Ovary (tissue), 7 donors: ENCODE measurements at regions not wholly inside any gene's neighbourhood (a gene's known extent, or its start where the extent isn't known, plus 50 kb on each side); places are given as distances from the start of the nearest gene placed in this dataset.

Source experiments
- DNase-seq, 5 donors: peaks; one replicate each; pipeline ENCODE4 v3.0.0-alpha.2; 2019 to 2020
- H3K27ac ChIP-seq, 2 donors: fragments of 200-600 bp; one replicate each; pipeline versions ENCODE4 v1.5.1 to v1.8.0; 2019 to 2022
- H3K27me3 ChIP-seq: fragments of 200-600 bp; one replicate; pipeline ENCODE4 v1.8.0; 2022
- H3K36me3 ChIP-seq: fragments of 200-600 bp; sonication (generic); one replicate; pipeline ENCODE4 v1.5.1; 2019
- H3K4me1 ChIP-seq: one replicate; pipeline ENCODE4 v1.8.1; 2013; ENCODE audit warnings: mild to moderate bottlenecking, moderate library complexity; ENCODE audit not compliant: insufficient read depth
- H3K4me3 ChIP-seq: fragments of 200-600 bp; sonication (generic); one replicate; pipeline ENCODE4 v1.5.1; 2017
- H3K9me3 ChIP-seq, 2 donors: fragments of 200-600 bp in 1 of 2; sonication (generic) in 1 of 2; one replicate each; pipeline versions ENCODE4 v1.5.1 to v1.8.1; 2013 to 2019; ENCODE audit warnings: mild to moderate bottlenecking in 1 of 2, moderate library complexity in 1 of 2
- CTCF ChIP-seq, 3 donors: fragments of 450-650 bp in 2 of 3; fragments of 200-600 bp in 1 of 3; IDR thresholded peaks; one replicate each; pipeline versions ENCODE4 v1.5.1 to v1.8.0; 2016 to 2022; ENCODE audit warnings: antibody characterized with exemption in 3 of 3, mild to moderate bottlenecking in 1 of 3
- EP300 ChIP-seq: sonication (generic); formaldehyde crosslinking; IDR thresholded peaks from one replicate; pipeline ENCODE4 v1.6.1; 2017; ENCODE audit warnings: antibody characterized with exemption
- POLR2A ChIP-seq: fragments of 450-650 bp; IDR thresholded peaks from one replicate; pipeline ENCODE4 v1.6.1; 2017; ENCODE audit warnings: antibody characterized with exemption, mild to moderate bottlenecking, moderate library complexity
- WGBS, 3 donors: extraction: QIAGEN DNeasy Blood & Tissue Kit in 1 of 3; methylation state at CpG; one replicate each; pipeline versions ENCODE4 v1.1.5 to v1.1.7; 2013 to 2017; 5-methylcytosine and 5-hydroxymethylcytosine counted together
- intact Hi-C, 4 donors: fragments of 100-400 bp; cut with DNase I; formaldehyde crosslinking; loops; one replicate each; pipeline versions ENCODE4 v1.11.0 to v1.15.1; 2022 to 2023
- donor health status: DM: no; HTN: no; CAD: no; lungs with moderate emphysema.
- donor health status: DM: no; HTN: no; CAD: no.
- donor health status: Bipolar disorder and iron deficiency.
- donor health status: DM: no; HTN: no; CAD: no.
- donor health status: DM: yes; HTN: yes; CAD: no.

GRCh38 chr11:69416762-69417698 is 64.4 kb upstream of the LINC01488 start:
- intact Hi-C loops = no loop called here
- H3K27ac ChIP-seq = no peak overlapping the region
- no peaks in the 10 kb centered on the region for H3K9me3 ChIP-seq
- no peak for TF ChIP-seq EP300
- TF ChIP-seq POLR2A = no peak
- no peak for TF ChIP-seq CTCF (IDR thresholded peaks at IDR 0.05)
- WGBS, 3 donors = 35 to 43% (median 37%) methylated on average over 27 of the region's 27 CpGs
- H3K4me3 ChIP-seq = no peak overlapping the region
- H3K27me3 ChIP-seq = no peaks in the 10 kb centered on the region
- no peak for DNase-seq
- no peaks in the 10 kb centered on the region for H3K36me3 ChIP-seq
- no peaks in the 10 kb centered on the region for H3K4me1 ChIP-seq

- intact Hi-C loops = no loop called here
- DNase-seq = no peak
- H3K27ac ChIP-seq = no peak overlapping the region
- no peaks in the 10 kb centered on the region for H3K4me1 ChIP-seq
- 87 to 92% (median 87%) methylated on average over 8 of the region's 8 CpGs for WGBS, 3 donors
- TF ChIP-seq POLR2A = no peak
- no peak overlapping the region for H3K4me3 ChIP-seq
- no peaks in the 10 kb centered on the region for H3K9me3 ChIP-seq
- H3K27me3 ChIP-seq = no peaks in the 10 kb centered on the region
- no peaks in the 10 kb centered on the region for H3K36me3 ChIP-seq
Observed at GRCh38 chr11:69417699-69418085, 63.8 kb upstream of the LINC01488 start.

- 83 to 93% (median 91%) methylated on average over 14 of the region's 14 CpGs for WGBS, 3 donors
- H3K36me3 ChIP-seq = no peaks in the 10 kb centered on the region
- no peaks in the 10 kb centered on the region for H3K4me1 ChIP-seq
- H3K4me3 ChIP-seq = no peak overlapping the region
- intact Hi-C loops = no loop called here
- no peaks in the 10 kb centered on the region for H3K27me3 ChIP-seq
- TF ChIP-seq CTCF (IDR thresholded peaks at IDR 0.05) (no peak), EP300 (no peak), POLR2A (no peak)
- H3K27ac ChIP-seq = no peak overlapping the region
- H3K9me3 ChIP-seq = no peaks in the 10 kb centered on the region
- DNase-seq = no peak
Observed at GRCh38 chr11:69418576-69419296, 62.7 kb upstream of the LINC01488 start.

DNA sequence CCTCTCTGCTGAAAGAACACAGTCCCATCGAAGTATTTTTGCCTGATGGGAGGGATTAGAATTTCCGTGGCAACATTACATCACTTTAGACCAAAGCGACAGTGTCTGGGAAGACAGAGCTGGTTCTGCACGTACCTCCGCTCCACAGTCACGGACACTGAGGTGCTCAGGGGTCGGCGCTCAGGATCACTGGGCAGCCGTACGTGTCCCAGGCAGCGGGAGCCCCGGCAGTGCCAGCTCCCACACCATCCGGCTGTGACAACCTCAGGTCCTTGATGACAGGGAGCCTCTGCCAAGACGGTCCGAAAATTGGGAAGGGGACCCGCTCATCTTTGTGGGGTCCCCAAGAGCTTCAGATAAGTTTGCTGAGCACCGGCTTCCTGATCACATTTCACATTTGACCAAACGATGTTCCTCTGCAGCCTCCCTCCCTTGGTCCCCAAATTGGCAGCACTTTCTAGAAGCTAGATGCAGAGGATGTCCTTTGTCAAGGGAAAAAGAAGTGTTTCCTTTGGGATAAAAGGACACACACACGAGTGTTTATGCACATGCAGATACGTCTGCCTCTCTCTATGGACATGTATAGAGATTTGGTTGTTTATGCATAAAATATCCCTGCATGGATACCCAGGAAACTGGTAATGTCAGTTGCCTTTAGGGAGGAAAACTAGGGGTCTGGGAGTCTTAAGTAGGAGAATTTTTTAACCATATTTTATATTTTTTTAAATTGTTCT is 61.6 kb upstream of the LINC01488 start:
- no peaks in the 10 kb centered on the region for H3K36me3 ChIP-seq
- H3K27me3 ChIP-seq = no peaks in the 10 kb centered on the region
- intact Hi-C loops = no loop called here
- TF ChIP-seq CTCF (IDR thresholded peaks at IDR 0.05) (no peak), POLR2A (no peak), EP300 (no peak)
- WGBS, 3 donors = 70 to 83% (median 75%) methylated on average over 20 of the region's 20 CpGs
- H3K4me1 ChIP-seq = no peaks in the 10 kb centered on the region
- H3K9me3 ChIP-seq = no peaks in the 10 kb centered on the region
- DNase-seq = no peak
- no peak overlapping the region for H3K27ac ChIP-seq
- H3K4me3 ChIP-seq = no peak overlapping the region
